Astrocyte (in vitro differentiated cells and primary cell): ENCODE measurements at regions not wholly inside any gene's neighbourhood (a gene's known extent, or its start where the extent isn't known, plus 50 kb on each side); places are given as distances from the start of the nearest gene placed in this dataset.

Experiments used
- DNase-seq: peaks from one replicate; pipeline ENCODE4 v3.0.0-alpha.2; 2010; ENCODE audit warnings: low read depth
- FAIRE-seq: peaks from 2 replicates; lab custom pipeline; 2011; peaks lifted over from hg19 to GRCh38; lab: Jason Lieb, UNC
- H2AFZ ChIP-seq: 2 replicates; pipeline ENCODE4 v1.6.0; 2012; ENCODE audit warnings: low read depth, low read length, inconsistent platforms
- H3K27ac ChIP-seq: 2 replicates; pipeline ENCODE4 v1.5.1; 2011; ENCODE audit warnings: low read depth, low read length, inconsistent platforms
- H3K27me3 ChIP-seq: 2 replicates; pipeline ENCODE4 v1.6.0; 2011; ENCODE audit warnings: low read length, inconsistent platforms; ENCODE audit not compliant: insufficient read depth
- H3K36me3 ChIP-seq: 2 replicates; pipeline ENCODE4 v1.5.1; 2011; ENCODE audit warnings: low read length, inconsistent platforms; ENCODE audit not compliant: insufficient read depth
- H3K4me1 ChIP-seq: 2 replicates; pipeline ENCODE4 v1.5.1; 2011; ENCODE audit warnings: low read length, inconsistent platforms; ENCODE audit not compliant: insufficient read depth
- H3K4me2 ChIP-seq: 2 replicates; pipeline ENCODE4 v1.6.0; 2012; ENCODE audit warnings: low read length, inconsistent platforms
- H3K4me3 ChIP-seq: 2 replicates; pipeline ENCODE4 v1.5.1; 2011; ENCODE audit warnings: low read depth, mild to moderate bottlenecking, low read length, inconsistent platforms; ENCODE audit not compliant: insufficient read depth
- H3K79me2 ChIP-seq: 2 replicates; pipeline ENCODE4 v1.6.0; 2012; ENCODE audit warnings: mild to moderate bottlenecking, low read length, inconsistent platforms; ENCODE audit not compliant: insufficient read depth
- H3K9ac ChIP-seq: 2 replicates; pipeline ENCODE4 v1.6.0; 2012; ENCODE audit warnings: mild to moderate bottlenecking, low read length, inconsistent platforms
- H3K9me3 ChIP-seq: 2 replicates; pipeline ENCODE4 v1.5.1; 2012; ENCODE audit warnings: low read depth, mild to moderate bottlenecking, low read length, inconsistent platforms; ENCODE audit not compliant: insufficient read depth
- H4K20me1 ChIP-seq: 2 replicates; pipeline ENCODE4 v1.6.0; 2012; ENCODE audit warnings: low read length, inconsistent platforms; ENCODE audit not compliant: insufficient read depth
- H3K27ac Mint-ChIP-seq: one replicate; pipeline ENCODE4 v1.8.0; 2021; ENCODE audit warnings: mild to moderate bottlenecking, mixed read lengths; ENCODE audit not compliant: unreplicated experiment
- H3K27me3 Mint-ChIP-seq: one replicate; pipeline ENCODE4 v1.8.0; 2021; ENCODE audit warnings: low read depth, mixed read lengths; ENCODE audit not compliant: unreplicated experiment
- H3K36me3 Mint-ChIP-seq: one replicate; pipeline ENCODE4 v1.8.0; 2021; ENCODE audit warnings: low read depth, mixed read lengths; ENCODE audit not compliant: unreplicated experiment
- H3K4me1 Mint-ChIP-seq: one replicate; pipeline ENCODE4 v1.8.0; 2021; ENCODE audit warnings: low read depth, mixed read lengths; ENCODE audit not compliant: unreplicated experiment
- H3K4me3 Mint-ChIP-seq: one replicate; pipeline ENCODE4 v1.8.0; 2021; ENCODE audit warnings: mild to moderate bottlenecking, moderate library complexity, mixed read lengths; ENCODE audit not compliant: unreplicated experiment
- H3K9me3 Mint-ChIP-seq: one replicate; pipeline ENCODE4 v1.8.0; 2021; ENCODE audit warnings: mild to moderate bottlenecking, mixed read lengths; ENCODE audit not compliant: unreplicated experiment
- CTCF ChIP-seq: IDR thresholded peaks from 2 replicates; pipeline ENCODE4 v1.5.1; 2011; ENCODE audit warnings: low read depth, mild to moderate bottlenecking, inconsistent platforms, low read length, moderate library complexity; ENCODE audit not compliant: insufficient read depth
- EZH2 ChIP-seq: IDR thresholded peaks from 2 replicates; pipeline ENCODE4 v1.6.1; 2012; ENCODE audit warnings: mild to moderate bottlenecking, low read length, inconsistent platforms; ENCODE audit not compliant: insufficient read depth

GRCh38 chr13:100987948-100988347, 313.4 kb upstream of the TMTC4 start:
- no peaks in the 10 kb centered on the region for H4K20me1 ChIP-seq
- H3K36me3 ChIP-seq = no peaks in the 10 kb centered on the region
- Mint-ChIP-seq H3K4me3 (no peak overlapping the region), H3K36me3 (no peaks in the 10 kb centered on the region), H3K4me1 (peaks cover 5% of the 10 kb centered on the region), H3K27ac (no peak overlapping the region), H3K27me3 (no peaks in the 10 kb centered on the region), H3K9me3 (peaks cover 6% of the 10 kb centered on the region)
- H3K27ac ChIP-seq = no peak overlapping the region
- no peaks in the 10 kb centered on the region for H3K79me2 ChIP-seq
- DNase-seq = peak; percentile 32
- no peak overlapping the region for H3K9ac ChIP-seq
- no peak overlapping the region for H3K4me3 ChIP-seq
- no peaks in the 10 kb centered on the region for H3K27me3 ChIP-seq
- no peak overlapping the region for H2AFZ ChIP-seq
- peak; percentile 16 for TF ChIP-seq CTCF
- TF ChIP-seq EZH2 = no peak
- H3K4me1 ChIP-seq = no peaks in the 10 kb centered on the region
- no peak for FAIRE-seq
- no peaks in the 10 kb centered on the region for H3K9me3 ChIP-seq
- no peak overlapping the region for H3K4me2 ChIP-seq

GRCh38 chr13:100986571-100986970, 312.0 kb upstream of the TMTC4 start:
- TF ChIP-seq CTCF (no peak), EZH2 (no peak)
- Mint-ChIP-seq H3K36me3 (no peaks in the 10 kb centered on the region), H3K4me1 (peaks cover 5% of the 10 kb centered on the region), H3K4me3 (no peak overlapping the region), H3K9me3 (peaks cover 3% of the 10 kb centered on the region), H3K27me3 (no peaks in the 10 kb centered on the region), H3K27ac (no peak overlapping the region)
- Histone ChIP-seq H3K4me2 (no peak overlapping the region), H3K36me3 (no peaks in the 10 kb centered on the region), H3K9ac (no peak overlapping the region), H3K4me3 (no peak overlapping the region), H2AFZ (no peak overlapping the region), H3K4me1 (no peaks in the 10 kb centered on the region), H3K9me3 (no peaks in the 10 kb centered on the region), H3K27me3 (no peaks in the 10 kb centered on the region), H3K27ac (no peak overlapping the region), H3K79me2 (no peaks in the 10 kb centered on the region), H4K20me1 (no peaks in the 10 kb centered on the region)
- FAIRE-seq (no peak), DNase-seq (no peak)

- Histone ChIP-seq H3K4me1 (peaks cover 11% of the 10 kb centered on the region), H3K36me3 (no peaks in the 10 kb centered on the region), H3K4me3 (no peak overlapping the region), H4K20me1 (no peaks in the 10 kb centered on the region), H3K27me3 (no peaks in the 10 kb centered on the region), H3K27ac (no peak overlapping the region), H3K9me3 (no peaks in the 10 kb centered on the region), H2AFZ (no peak overlapping the region), H3K4me2 (no peak overlapping the region), H3K79me2 (no peaks in the 10 kb centered on the region), H3K9ac (no peak overlapping the region)
- peaks cover 6% of the 10 kb centered on the region for H3K9me3 Mint-ChIP-seq
- TF ChIP-seq CTCF (no peak), EZH2 (no peak)
- FAIRE-seq (no peak), DNase-seq (no peak)
- H3K4me3 Mint-ChIP-seq = no peak overlapping the region
- no peaks in the 10 kb centered on the region for H3K36me3 Mint-ChIP-seq
- no peak overlapping the region for H3K27ac Mint-ChIP-seq
- H3K27me3 Mint-ChIP-seq = no peaks in the 10 kb centered on the region
- H3K4me1 Mint-ChIP-seq = peaks cover 14% of the 10 kb centered on the region
Observed at GRCh38 chr13:100984085-100984705, 309.6 kb upstream of the TMTC4 start.
